HepG2 (cell line): ENCODE measurements at regions not wholly inside any gene's neighbourhood (a gene's known extent, or its start where the extent isn't known, plus 50 kb on each side); places are given as distances from the start of the nearest gene placed in this dataset.

Experiments
- ATAC-seq: fragments of 200-7000 bp; cut with Tn5 transposase; 3 replicates; pipeline ENCODE4 v1.9.1; 2020; ENCODE audit warnings: mild to moderate bottlenecking, moderate library complexity
- BruUV-seq: library from RNA; stranded (reverse); fragments of 400-500 nt; replicated peaks from 2 replicates; lab custom pipeline; 2021; lab: Mats Ljungman, UMichigan
- CTCF ChIA-PET: fragments of 300-600 bp; formaldehyde crosslinking; extraction: SDS; loops from one replicate; lab custom pipeline; 2021; ENCODE audit warnings: low total read pairs, inconsistent platforms, low intra/inter-chr PET ratio; lab: Yijun Ruan, JAX
- POLR2A ChIA-PET: fragments of 350-600 bp; sonication (Branson Sonifier 250); formaldehyde crosslinking; loops from one replicate; lab custom pipeline; 2020; ENCODE audit warnings: antibody characterized with exemption, inconsistent platforms; lab: Yijun Ruan, JAX
- DNase-seq: peaks from one replicate; pipeline ENCODE4 v3.0.0-alpha.2; 2015; ENCODE audit warnings: low spot score
- FAIRE-seq: peaks from 3 replicates; lab custom pipeline; 2011; peaks lifted over from hg19 to GRCh38; lab: Jason Lieb, UNC
- H2AFZ ChIP-seq: one replicate; pipeline ENCODE4 v1.6.1; 2011; ENCODE audit warnings: low read length, inconsistent platforms
- H3K27ac ChIP-seq: fragments of 300-600 bp; 3 replicates; pipeline ENCODE4 v1.8.0; 2011; ENCODE audit warnings: mixed run types, mild to moderate bottlenecking, mixed read lengths, low read length, inconsistent platforms; ENCODE audit not compliant: insufficient read depth; ENCODE audit errors: extremely low read length
- H3K27me3 ChIP-seq, 2 experiments: fragments of 200-600 bp in 1 of 2; 2 replicates in 1 of 2; 3 replicates in 1 of 2; pipeline versions ENCODE4 v1.6.0 to v1.8.0; 2011; ENCODE audit warnings: low read length in 2 of 2, mild to moderate bottlenecking in 2 of 2, moderate library complexity in 2 of 2, inconsistent platforms in 1 of 2; ENCODE audit not compliant: insufficient read depth in 2 of 2, control insufficient read depth in 1 of 2
- H3K36me3 ChIP-seq, 2 experiments: fragments of 200-600 bp in 1 of 2; replicated peaks in 1 of 2; 2 replicates in 1 of 2; 3 replicates in 1 of 2; pipeline versions ENCODE4 v1.5.1 to v1.8.0; 2011; ENCODE audit warnings: low read length in 2 of 2, inconsistent platforms in 1 of 2; ENCODE audit not compliant: insufficient read depth in 2 of 2, control insufficient read depth in 1 of 2
- H3K4me1 ChIP-seq: 2 replicates; pipeline ENCODE4 v1.5.1; 2012; ENCODE audit warnings: low read length, inconsistent platforms; ENCODE audit not compliant: insufficient read depth
- H3K4me2 ChIP-seq: 2 replicates; pipeline ENCODE4 v1.6.0; 2011; ENCODE audit warnings: low read depth, low read length, inconsistent platforms
- H3K4me3 ChIP-seq, 3 experiments: fragments of 200-600 bp in 1 of 3; sonication (generic), shearing (Covaris generic) in 1 of 3; replicated peaks in 1 of 3; 2 replicates each; pipeline ENCODE4 v1.5.1; 2011 to 2016; ENCODE audit warnings: low read length in 3 of 3, inconsistent platforms in 2 of 3, low read depth in 2 of 3, mild to moderate bottlenecking in 2 of 3, control low read depth in 1 of 3, mixed read lengths in 1 of 3; ENCODE audit not compliant: insufficient read depth in 1 of 3
- H3K79me2 ChIP-seq: one replicate; pipeline ENCODE4 v1.6.1; 2011; ENCODE audit warnings: low read length, inconsistent platforms; ENCODE audit not compliant: insufficient read depth
- H3K9ac ChIP-seq: 2 replicates; pipeline ENCODE4 v1.6.0; 2011; ENCODE audit warnings: mild to moderate bottlenecking, low read depth, low read length, inconsistent platforms; ENCODE audit not compliant: insufficient read depth
- H3K9me3 ChIP-seq: 2 replicates; pipeline ENCODE4 v1.5.1; 2012; ENCODE audit warnings: mild to moderate bottlenecking, low read length
- H4K20me1 ChIP-seq: 2 replicates; pipeline ENCODE4 v1.6.0; 2011; ENCODE audit warnings: inconsistent platforms, mild to moderate bottlenecking, low read length, moderate library complexity; ENCODE audit not compliant: insufficient read depth
- JUN ChIP-seq: sonication (generic); formaldehyde crosslinking; IDR thresholded peaks from 2 replicates; pipeline ENCODE4 v1.4.0; 2020; ENCODE audit warnings: mild to moderate bottlenecking, missing genetic modification reagents
- RBM22 ChIP-seq: fragments of 200-400 bp; formaldehyde crosslinking; optimal IDR thresholded peaks from 2 replicates; pipeline ENCODE3; 2017; ENCODE audit warnings: mild to moderate bottlenecking, low read length, moderate library complexity
- SMC3 ChIP-seq: IDR thresholded peaks from 2 replicates; pipeline ENCODE4 v1.6.1; 2011; ENCODE audit warnings: low read length, improper control_type of control experiment
- STAG1 ChIP-seq: sonication (generic); formaldehyde crosslinking; IDR thresholded peaks from 2 replicates; pipeline ENCODE4 v1.4.0; 2020; ENCODE audit warnings: missing genetic modification reagents
- TSC22D2 ChIP-seq: sonication (generic); formaldehyde crosslinking; IDR thresholded peaks from 2 replicates; pipeline ENCODE4 v1.5.1; 2020; ENCODE audit warnings: missing genetic modification reagents, mild to moderate bottlenecking, borderline replicate concordance
- ZNF138 ChIP-seq: sonication (generic); formaldehyde crosslinking; IDR thresholded peaks from 2 replicates; pipeline ENCODE4 v1.5.0; 2020; ENCODE audit warnings: mild to moderate bottlenecking, low read depth, missing genetic modification reagents
- WGBS: methylation state at CpG from one replicate; pipeline ENCODE4 v1.1.6; 2017; ENCODE audit warnings: low lambda C conversion rate; 5-methylcytosine and 5-hydroxymethylcytosine counted together
- in situ Hi-C: cut with HindIII; loops from 2 replicates; pipeline ENCODE4 v1.10.0; 2017; ENCODE audit warnings: low pct_unique_long_range_greater_than_20kb; ENCODE audit not compliant: extremely low pct_ligation_motif_present
- intact Hi-C: fragments of 100-400 bp; cut with micrococcal nuclease; formaldehyde crosslinking; loops from one replicate; pipeline ENCODE4 v1.10.0; 2022; ENCODE audit not compliant: unreplicated experiment
- TF ChIP-seq, protein P1 (sequence below), 2 experiments: fragments of 450-650 bp in 1 of 2; sonication (generic) in 1 of 2; formaldehyde crosslinking in 1 of 2; IDR thresholded peaks; 2 replicates each; pipeline versions ENCODE4 v1.6.1 to v1.8.0; 2016 to 2022; ENCODE audit warnings: antibody characterized with exemption in 1 of 2, mild to moderate bottlenecking in 1 of 2, missing genetic modification reagents in 1 of 2
- TF ChIP-seq, protein P2 (sequence below): sonication (generic); formaldehyde crosslinking; IDR thresholded peaks from 2 replicates; pipeline ENCODE4 v1.5.0; 2020; ENCODE audit warnings: mild to moderate bottlenecking, missing genetic modification reagents, moderate library complexity

DNA sequence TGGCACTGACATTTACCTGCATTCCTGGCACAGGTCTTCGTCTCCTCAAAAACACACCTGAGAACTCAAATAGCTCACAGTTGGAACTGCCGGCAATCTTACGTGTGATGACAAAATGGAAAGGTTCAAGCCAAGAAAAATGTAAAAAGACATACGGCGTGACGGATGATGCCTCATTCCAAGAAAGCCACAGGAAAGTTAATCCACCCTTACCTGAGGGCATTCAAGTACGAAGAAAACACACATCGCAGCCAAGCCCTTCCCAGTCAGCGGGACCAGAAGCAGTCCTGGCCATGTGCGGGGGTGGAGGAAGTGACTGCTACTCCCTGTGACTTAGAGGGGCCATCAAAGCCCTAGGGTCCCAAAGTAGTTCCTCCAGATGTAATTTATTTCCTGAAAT is 986.3 kb upstream of the CELF4 start (continued):
- TF ChIP-seq, protein P1, sequence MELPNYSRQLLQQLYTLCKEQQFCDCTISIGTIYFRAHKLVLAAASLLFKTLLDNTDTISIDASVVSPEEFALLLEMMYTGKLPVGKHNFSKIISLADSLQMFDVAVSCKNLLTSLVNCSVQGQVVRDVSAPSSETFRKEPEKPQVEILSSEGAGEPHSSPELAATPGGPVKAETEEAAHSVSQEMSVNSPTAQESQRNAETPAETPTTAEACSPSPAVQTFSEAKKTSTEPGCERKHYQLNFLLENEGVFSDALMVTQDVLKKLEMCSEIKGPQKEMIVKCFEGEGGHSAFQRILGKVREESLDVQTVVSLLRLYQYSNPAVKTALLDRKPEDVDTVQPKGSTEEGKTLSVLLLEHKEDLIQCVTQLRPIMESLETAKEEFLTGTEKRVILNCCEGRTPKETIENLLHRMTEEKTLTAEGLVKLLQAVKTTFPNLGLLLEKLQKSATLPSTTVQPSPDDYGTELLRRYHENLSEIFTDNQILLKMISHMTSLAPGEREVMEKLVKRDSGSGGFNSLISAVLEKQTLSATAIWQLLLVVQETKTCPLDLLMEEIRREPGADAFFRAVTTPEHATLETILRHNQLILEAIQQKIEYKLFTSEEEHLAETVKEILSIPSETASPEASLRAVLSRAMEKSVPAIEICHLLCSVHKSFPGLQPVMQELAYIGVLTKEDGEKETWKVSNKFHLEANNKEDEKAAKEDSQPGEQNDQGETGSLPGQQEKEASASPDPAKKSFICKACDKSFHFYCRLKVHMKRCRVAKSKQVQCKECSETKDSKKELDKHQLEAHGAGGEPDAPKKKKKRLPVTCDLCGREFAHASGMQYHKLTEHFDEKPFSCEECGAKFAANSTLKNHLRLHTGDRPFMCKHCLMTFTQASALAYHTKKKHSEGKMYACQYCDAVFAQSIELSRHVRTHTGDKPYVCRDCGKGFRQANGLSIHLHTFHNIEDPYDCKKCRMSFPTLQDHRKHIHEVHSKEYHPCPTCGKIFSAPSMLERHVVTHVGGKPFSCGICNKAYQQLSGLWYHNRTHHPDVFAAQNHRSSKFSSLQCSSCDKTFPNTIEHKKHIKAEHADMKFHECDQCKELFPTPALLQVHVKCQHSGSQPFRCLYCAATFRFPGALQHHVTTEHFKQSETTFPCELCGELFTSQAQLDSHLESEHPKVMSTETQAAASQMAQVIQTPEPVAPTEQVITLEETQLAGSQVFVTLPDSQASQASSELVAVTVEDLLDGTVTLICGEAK (IDR thresholded peaks at IDR 0.05), result no peak
- TF ChIP-seq, protein P1 (CRISPR knock-in tag; IDR thresholded peaks at IDR 0.05), result no peak
- TF ChIP-seq RBM22, result no peak

DNA sequence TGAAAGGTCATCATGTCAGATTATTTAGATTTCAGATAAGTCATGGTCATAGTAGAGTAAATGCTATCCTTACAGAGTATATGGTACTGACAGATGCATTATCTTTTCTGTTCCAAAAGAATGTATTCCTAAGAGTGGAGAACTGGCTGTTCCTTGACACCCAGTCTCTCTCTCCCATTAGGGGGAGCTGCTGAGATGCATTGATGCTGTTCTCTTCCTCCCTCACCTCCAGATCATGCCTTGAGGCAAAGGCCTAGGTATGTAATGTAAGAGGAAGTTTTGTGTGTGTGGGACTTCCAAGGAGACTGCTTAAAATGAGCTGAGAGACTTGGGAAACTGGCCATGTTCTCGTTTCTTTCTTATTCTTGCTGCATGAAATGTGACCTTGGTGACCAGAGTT is 979.5 kb upstream of the CELF4 start:
- FAIRE-seq, result no peak
- no peak overlapping the region for H3K4me3 ChIP-seq
- H3K79me2 ChIP-seq, result no peaks in the 10 kb centered on the region
- TF ChIP-seq TSC22D2 (CRISPR knock-in tag) (no peak), SMC3 (peak; percentile 9; the same call in 1 of the 2 replicates), JUN (CRISPR knock-in tag) (no peak), ZNF138 (no peak), STAG1 (peak; percentile 64)
- TF ChIP-seq, protein P2, sequence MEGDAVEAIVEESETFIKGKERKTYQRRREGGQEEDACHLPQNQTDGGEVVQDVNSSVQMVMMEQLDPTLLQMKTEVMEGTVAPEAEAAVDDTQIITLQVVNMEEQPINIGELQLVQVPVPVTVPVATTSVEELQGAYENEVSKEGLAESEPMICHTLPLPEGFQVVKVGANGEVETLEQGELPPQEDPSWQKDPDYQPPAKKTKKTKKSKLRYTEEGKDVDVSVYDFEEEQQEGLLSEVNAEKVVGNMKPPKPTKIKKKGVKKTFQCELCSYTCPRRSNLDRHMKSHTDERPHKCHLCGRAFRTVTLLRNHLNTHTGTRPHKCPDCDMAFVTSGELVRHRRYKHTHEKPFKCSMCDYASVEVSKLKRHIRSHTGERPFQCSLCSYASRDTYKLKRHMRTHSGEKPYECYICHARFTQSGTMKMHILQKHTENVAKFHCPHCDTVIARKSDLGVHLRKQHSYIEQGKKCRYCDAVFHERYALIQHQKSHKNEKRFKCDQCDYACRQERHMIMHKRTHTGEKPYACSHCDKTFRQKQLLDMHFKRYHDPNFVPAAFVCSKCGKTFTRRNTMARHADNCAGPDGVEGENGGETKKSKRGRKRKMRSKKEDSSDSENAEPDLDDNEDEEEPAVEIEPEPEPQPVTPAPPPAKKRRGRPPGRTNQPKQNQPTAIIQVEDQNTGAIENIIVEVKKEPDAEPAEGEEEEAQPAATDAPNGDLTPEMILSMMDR (CRISPR knock-in tag), result peak; percentile 51
- TF ChIP-seq, all 625 proteins: peak for 3
- WGBS, result 0% methylated on average over 1 of the region's 1 CpG
- BruUV-seq, result no TSS peak
- H3K27me3 ChIP-seq, result no peaks in the 10 kb centered on the region
- no peaks in the 10 kb centered on the region for H3K36me3 ChIP-seq
- intact Hi-C loops (loop anchor here (5.0 kb wide), 1 partner anchor 1027 kb away; no protein-coding TSS in a partner anchor), in situ Hi-C loops (no loop called here)
- no peak overlapping the region for H2AFZ ChIP-seq
- no peaks in the 10 kb centered on the region for H4K20me1 ChIP-seq
- ATAC-seq, result peak; percentile 71
- no peak overlapping the region for H3K9ac ChIP-seq
- peak; percentile 24 for DNase-seq
- H3K9me3 ChIP-seq, result no peaks in the 10 kb centered on the region
- no peak overlapping the region for H3K27ac ChIP-seq
- H3K4me1 ChIP-seq, result no peaks in the 10 kb centered on the region
- POLR2A ChIA-PET, result no interaction called here
- CTCF ChIA-PET, result interaction anchor here (0.6 kb wide), 1 partner anchor 152 kb away, joined by 3 read pairs; no protein-coding TSS in a partner anchor
- H3K4me2 ChIP-seq, result no peak overlapping the region
